Smooth muscle cell (in vitro differentiated cells): ENCODE measurements at regions not wholly inside any gene's neighbourhood (a gene's known extent, or its start where the extent isn't known, plus 50 kb on each side); places are given as distances from the start of the nearest gene placed in this dataset.

Experiments used
- DNase-seq: peaks from one replicate; lab custom pipeline; 2025; ENCODE audit not compliant: unreplicated experiment; lab: John Stamatoyannopoulos, UW
- H2AFZ ChIP-seq: fragments of 200-600 bp; sonication (generic); 2 replicates; pipeline ENCODE4 v1.6.0; 2016; ENCODE audit warnings: antibody characterized with exemption, low read depth, mild to moderate bottlenecking
- H3F3A ChIP-seq: fragments of 200-600 bp; sonication (generic); 2 replicates; pipeline ENCODE4 v1.6.0; 2017; ENCODE audit warnings: antibody characterized with exemption, low read depth
- H3K27ac ChIP-seq: fragments of 200-600 bp; sonication (generic); 2 replicates; pipeline ENCODE4 v1.5.1; 2016; ENCODE audit warnings: low read depth, mild to moderate bottlenecking
- H3K27me3 ChIP-seq: fragments of 200-600 bp; sonication (generic); 2 replicates; pipeline ENCODE4 v1.6.1; 2016; ENCODE audit warnings: low read depth, mild to moderate bottlenecking
- H3K36me3 ChIP-seq: fragments of 200-600 bp; sonication (generic); 2 replicates; pipeline ENCODE4 v1.5.1; 2016; ENCODE audit warnings: low read depth
- H3K4me1 ChIP-seq: fragments of 200-600 bp; sonication (generic); 2 replicates; pipeline ENCODE4 v1.5.1; 2016; ENCODE audit warnings: low read depth
- H3K4me2 ChIP-seq: fragments of 200-600 bp; sonication (generic); 2 replicates; pipeline ENCODE4 v1.6.0; 2016; ENCODE audit warnings: mild to moderate bottlenecking
- H3K4me3 ChIP-seq: fragments of 200-600 bp; sonication (generic); 2 replicates; pipeline ENCODE4 v1.5.1; 2016; ENCODE audit warnings: mild to moderate bottlenecking
- H3K79me2 ChIP-seq: fragments of 200-600 bp; sonication (generic); 2 replicates; pipeline ENCODE4 v1.6.0; 2016; ENCODE audit warnings: low read depth, mild to moderate bottlenecking
- H3K9ac ChIP-seq: fragments of 200-600 bp; sonication (generic); 2 replicates; pipeline ENCODE4 v1.6.0; 2016; ENCODE audit warnings: low read depth
- H3K9me3 ChIP-seq: fragments of 200-600 bp; sonication (generic); replicated peaks from 2 replicates; pipeline ENCODE4 v1.5.1; 2016; ENCODE audit warnings: low read depth
- H4K20me1 ChIP-seq: fragments of 200-600 bp; sonication (generic); 2 replicates; pipeline ENCODE4 v1.6.0; 2016; ENCODE audit warnings: low read depth
- CTCF ChIP-seq: fragments of 200-600 bp; sonication (generic); IDR thresholded peaks from 2 replicates; pipeline ENCODE4 v1.5.1; 2017; ENCODE audit warnings: borderline replicate concordance, mild to moderate bottlenecking, antibody characterized with exemption; ENCODE audit not compliant: insufficient read depth, poor library complexity, severe bottlenecking
- WGBS: methylation state at CpG from one replicate; pipeline ENCODE4 v1.1.7; 2016; ENCODE audit warnings: low lambda C conversion rate; 5-methylcytosine and 5-hydroxymethylcytosine counted together

GRCh38 chr6:29887819-29888776, 54.2 kb upstream of the HLA-A start:
- H3K4me1 ChIP-seq, result peaks cover 4% of the 10 kb centered on the region
- peaks cover 51% of the 10 kb centered on the region for H3K27me3 ChIP-seq
- H3K36me3 ChIP-seq, result no peaks in the 10 kb centered on the region
- peak overlapping the region; percentile 90 for H2AFZ ChIP-seq
- no peaks in the 10 kb centered on the region for H4K20me1 ChIP-seq
- no peak overlapping the region for H3K9ac ChIP-seq
- TF ChIP-seq CTCF, result no peak
- H3K27ac ChIP-seq, result no peak overlapping the region
- H3K9me3 ChIP-seq, result no peaks in the 10 kb centered on the region
- peak overlapping the region; percentile 63 for H3K4me3 ChIP-seq
- no peaks in the 10 kb centered on the region for H3F3A ChIP-seq
- peak overlapping the region; percentile 87 for H3K4me2 ChIP-seq
- 10% methylated on average over 67 of the region's 101 CpGs for WGBS
- no peak for DNase-seq
- H3K79me2 ChIP-seq, result no peaks in the 10 kb centered on the region
